Myocyte (in vitro differentiated cells): ENCODE measurements at regions not wholly inside any gene's neighbourhood (a gene's known extent, or its start where the extent isn't known, plus 50 kb on each side); places are given as distances from the start of the nearest gene placed in this dataset.
"Not testable (repeated sequence)": the region's sequence is repeated elsewhere in the genome, so short reads cannot be mapped to it uniquely, and the experiment has no call there.

Experiments
- DNase-seq: peaks from one replicate; pipeline ENCODE4 v3.0.0-alpha.2; 2012; ENCODE audit warnings: low read depth

DNA sequence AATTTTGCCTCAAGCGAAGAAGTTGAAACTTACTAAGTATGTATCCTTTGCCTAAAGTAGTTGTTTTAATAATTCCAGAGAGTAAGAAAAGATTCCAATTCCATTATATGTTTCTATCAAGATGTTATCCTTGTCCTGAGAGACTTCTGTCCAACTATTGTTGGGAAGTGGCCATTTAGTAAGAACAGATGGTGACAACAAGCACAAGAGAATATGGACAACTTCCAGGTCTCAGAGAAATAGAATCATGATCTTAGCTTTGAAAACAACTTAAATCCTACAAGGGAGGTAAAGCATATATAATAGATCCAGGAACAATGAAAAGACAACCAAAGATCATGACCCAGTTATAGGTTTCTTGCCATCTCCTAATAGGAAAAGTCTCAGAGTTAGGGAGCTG is 486.6 kb upstream of the PCDH10 start:
- no peak for DNase-seq

DNA sequence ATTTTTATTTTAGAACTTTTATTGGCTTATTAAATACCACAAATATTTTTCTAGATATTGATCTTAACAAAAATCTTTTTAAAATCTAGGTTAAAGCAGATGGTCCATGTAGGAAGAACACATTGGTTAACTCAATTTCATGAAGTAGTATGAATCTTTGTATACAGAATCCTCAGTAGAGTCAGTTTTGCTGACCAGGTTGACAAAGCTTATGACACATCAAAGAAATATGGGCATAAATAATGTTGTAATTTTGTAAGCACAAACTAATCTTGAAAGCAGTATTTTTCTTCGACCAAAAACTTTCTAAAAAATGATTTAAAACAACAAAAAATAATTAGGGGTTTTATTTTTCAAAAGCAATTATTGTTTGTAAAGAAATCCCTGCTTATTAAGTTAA is 479.3 kb upstream of the PCDH10 start:
- no peak for DNase-seq

DNA sequence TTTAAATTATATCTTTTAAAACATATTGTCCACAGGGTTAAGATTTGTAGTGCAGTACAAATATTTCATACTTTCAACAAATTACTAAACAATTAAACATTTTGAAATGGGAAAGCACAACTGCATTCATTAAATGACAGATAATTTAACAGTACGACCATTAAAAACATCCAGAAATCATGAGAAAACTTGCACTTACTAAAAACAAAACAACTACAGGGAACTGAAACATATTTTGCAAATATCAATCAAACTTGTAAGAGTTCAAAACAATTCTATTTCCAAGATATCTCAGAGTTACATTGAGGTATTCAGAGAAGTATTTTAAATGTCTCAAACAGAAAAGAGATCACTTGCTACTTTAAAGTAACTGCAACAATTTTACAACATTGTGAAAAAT is 478.5 kb upstream of the PCDH10 start:
- DNase-seq = no peak

DNA sequence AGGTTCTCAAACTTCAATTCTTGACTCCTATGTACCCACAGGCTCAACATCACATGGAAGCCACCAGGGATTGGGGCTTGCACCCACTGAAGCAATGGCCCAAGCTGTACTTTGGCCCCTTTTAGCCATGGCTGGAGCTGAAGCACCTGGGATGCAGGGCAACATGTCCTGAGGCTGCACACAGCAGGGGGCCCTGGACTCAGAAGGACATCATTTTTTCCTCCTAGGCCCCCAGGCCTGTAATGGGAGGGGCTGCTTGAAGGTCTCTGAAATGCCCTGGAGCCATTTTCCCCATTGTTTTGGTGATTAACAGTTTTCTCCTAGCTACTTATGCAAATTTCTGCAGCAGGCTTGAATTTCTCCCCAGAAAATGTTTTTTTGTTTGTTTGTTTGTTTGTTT is 465.1 kb upstream of the PCDH10 start:
- DNase-seq = no peak

DNA sequence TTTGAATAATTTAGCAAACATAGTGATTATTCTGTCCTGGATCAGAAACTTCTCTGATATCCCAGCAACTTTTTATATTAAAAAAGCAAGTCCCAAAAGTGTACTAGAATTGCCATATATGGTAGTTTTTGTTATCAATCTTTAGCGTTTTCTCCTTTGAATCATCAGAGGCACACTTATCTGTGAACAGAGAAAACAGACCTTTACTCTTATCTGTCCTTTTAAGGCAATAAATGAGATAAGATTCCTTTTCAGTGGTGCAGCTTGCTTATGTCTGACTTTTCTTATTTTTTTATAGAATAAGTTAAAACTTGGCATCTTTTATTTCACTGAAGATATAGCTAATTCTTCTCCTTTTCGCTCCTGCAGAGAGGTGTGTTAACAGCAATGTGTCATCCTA is 458.1 kb upstream of the PCDH10 start:
- DNase-seq = no peak

DNA sequence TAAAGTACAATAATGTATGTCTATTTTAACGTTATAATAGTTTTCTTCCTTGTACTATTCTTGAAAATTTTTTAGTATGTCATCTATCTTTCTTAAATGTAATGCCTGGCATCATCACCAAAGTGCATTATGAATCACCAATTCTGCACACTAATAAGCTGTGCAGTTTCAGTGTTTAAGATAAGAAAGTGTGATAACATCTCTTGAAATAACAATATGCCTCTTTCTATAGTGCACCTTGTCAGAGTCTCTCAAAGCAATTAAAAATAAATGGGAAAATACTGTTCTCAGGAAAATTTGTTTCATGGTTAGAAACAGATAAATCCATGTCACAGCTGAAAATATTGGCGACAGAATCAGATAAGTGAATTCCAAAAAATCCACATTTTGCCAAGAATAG is 457.4 kb upstream of the PCDH10 start:
- DNase-seq = no peak

DNA sequence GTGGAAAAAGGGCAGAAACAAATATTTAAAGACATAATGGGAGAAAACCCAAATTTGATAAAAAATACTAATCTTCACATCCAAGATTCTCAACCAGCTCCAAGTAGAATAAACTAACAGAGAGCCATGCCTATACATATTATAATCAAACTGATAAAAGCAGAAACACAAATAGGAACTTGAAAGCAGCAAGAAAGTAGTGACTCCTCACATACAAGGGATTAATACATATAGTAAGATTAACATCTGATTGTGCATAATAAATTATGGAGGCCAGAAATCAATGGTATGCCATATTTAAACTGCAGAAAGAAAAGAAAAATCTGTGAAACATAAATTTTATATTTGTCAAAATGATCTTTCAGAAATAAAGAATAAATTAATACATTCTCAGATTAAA is 454.3 kb upstream of the PCDH10 start:
- no peak for DNase-seq

DNA sequence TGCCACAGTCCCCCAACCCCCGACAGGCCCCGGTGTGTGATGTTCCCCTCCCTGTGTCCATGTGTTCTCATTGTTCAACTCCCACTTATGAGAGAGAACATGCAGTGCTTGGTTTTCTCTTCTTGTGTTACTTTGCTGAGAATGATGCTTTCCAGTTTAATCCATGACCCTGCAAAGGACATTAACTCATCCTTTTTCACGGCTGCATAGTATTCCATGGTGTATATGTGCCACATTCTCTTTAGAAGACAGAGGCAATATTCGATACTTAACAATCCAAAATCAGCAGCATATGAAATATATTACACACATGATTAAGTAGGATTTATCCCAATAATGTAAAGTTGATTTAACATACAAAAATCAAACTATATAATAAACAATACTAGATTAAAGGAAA is 451.6 kb upstream of the PCDH10 start:
- DNase-seq = not testable (repeated sequence)

DNA sequence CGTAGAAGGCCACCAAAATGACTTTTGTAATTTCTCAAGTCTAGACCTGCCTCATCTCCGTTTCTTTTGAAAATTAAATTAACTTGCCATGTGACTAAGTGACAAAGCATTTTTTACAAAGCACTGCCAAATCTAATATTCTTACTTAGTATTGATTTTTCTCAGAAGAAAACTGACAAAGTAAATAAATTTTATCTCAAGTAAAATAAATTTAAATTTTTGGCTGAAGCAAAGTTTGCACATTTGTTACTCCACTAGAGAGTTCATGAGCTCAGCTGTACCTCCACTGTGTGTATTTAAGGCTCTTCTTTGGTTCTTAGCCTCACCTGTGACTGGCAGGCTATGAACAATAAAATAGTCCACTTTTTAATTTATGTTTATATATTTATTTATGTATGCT is 441.1 kb upstream of the PCDH10 start:
- DNase-seq = no peak

DNA sequence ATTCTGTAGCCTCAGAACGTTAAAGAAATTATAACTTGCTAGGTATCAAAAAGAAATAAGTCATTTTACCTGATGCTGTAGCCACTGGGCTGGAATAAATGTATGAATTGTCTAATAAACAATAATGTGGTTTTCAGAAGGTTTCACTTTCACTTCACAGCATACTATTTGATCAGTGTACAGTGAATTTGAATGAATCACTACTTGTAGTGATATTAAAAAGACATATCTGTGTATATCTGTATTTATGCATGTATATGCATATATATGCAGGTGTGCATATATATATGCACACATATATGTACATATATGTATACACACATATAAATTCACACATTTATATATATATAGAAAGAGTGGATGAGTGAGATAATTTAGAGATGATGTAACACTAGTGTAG is 440.0 kb upstream of the PCDH10 start:
- DNase-seq = no peak

DNA sequence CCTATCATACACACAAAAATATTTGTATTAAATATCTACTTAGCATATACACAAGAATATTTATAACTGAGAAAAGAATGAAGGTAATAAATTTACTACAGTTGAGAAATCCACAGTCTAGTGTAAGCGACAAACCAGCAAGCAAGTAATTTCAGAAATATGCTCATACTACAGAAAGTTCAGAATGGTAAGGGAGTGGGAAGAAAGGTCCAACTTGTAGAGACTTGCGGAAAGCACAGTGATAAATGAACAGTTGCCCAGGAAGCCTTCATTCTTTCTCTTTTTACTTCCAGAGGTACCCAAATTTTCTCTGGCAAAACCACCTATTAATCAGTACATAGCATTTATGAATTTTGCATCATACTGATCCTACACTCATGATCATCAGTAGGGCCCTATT is 438.1 kb upstream of the PCDH10 start:
- no peak for DNase-seq

DNA sequence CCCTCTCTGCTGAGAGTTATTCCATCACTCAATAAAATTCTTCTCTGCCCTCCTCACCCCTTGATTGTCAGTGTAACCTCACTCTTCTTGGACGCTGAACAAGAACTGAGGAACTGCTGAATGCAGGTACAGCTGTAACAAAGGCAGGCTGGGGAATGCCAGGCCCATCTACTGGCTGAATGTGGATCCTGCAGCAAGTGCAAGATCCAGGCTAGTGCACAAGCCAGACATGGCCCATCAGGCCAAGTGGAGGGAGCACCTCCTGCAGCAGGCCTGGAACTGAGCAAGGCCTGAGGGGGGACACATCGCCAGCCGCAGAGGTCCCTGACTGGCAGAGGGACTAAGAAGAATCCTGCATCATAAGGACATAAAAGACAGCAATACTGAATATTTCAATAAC is 411.8 kb upstream of the PCDH10 start:
- DNase-seq = no peak

DNA sequence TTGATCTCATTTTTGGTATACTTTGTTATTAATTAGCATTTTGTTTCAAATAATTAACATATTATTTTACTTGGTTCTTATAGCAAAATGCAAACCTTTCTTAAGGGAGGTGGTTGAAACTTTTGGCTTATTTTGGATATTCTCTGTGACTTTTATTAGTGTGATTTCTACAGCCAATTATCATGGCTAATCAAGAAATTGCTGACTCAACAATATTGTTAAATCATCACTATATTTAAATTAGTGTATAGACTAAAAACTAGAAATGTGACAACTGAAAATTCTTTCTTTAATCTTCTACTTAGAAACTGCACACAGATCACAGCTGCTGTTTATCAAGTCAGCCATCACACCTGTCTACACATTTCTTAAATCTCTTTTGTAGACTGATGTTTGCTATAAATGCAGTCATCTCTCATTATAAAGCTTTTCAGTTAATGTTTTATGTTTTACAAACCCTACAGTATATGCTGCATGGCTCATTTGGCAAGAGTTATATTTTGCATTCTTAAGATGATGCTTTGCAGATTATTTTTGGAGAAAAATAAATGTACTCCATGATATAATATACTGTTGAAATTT is 389.8 kb upstream of the PCDH10 start:
- no peak for DNase-seq

DNA sequence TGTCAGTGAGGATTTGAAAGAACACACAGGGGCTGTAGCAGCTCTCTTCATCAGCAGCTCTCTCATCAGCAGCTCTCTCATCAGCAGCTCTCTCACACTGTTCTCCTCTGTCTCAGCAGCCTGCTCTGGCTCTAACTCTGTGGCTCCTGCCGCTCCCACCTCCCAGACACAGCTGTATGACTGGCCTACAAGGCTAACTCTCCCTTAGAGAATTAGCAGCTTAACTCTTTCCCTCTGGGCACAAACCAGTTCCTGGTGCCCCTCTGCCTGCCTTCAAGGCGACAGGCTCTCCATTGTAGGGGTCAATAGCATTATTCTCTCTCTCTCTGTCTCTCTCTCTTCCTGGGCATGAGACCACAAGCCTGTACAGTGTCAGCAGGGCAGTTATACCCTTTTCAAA is 385.6 kb upstream of the PCDH10 start:
- DNase-seq = no peak

DNA sequence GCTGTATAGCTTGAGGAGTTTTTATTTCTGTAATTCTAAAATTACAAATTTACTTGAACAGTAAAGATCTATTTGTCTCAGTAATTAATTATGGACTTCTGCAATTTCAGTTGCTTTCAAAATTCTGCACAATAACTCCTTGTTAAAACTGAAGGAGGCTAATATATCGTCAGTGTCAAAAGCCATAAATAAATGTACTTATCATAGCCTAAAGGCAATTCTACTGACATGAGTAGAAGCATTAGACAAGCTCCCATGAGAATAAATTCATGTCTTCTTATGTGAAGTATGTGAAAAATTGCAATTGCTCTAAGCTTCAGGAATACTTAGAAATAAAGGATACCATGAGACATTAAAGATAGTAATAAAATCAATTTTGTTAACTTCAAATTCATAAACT is 381.2 kb upstream of the PCDH10 start:
- DNase-seq = no peak

DNA sequence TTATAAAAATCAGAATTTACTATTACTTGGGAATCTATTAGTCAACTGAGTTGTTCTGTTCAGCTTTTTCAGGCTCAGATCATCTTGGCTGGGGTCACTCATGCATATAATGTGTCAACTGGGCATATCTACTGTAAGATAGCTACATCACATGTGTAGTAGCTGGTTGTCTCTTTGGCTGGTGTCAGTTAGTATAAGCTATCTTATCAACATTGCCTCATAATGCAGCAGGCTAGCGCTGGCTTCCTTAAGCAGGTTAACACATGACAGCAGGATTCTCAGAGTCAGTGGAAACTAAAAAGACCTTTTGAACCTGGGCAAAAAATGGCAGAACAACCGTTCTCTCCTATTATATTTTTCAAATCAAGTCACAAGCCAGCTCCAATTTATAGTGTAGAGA is 378.3 kb upstream of the PCDH10 start:
- no peak for DNase-seq

DNA sequence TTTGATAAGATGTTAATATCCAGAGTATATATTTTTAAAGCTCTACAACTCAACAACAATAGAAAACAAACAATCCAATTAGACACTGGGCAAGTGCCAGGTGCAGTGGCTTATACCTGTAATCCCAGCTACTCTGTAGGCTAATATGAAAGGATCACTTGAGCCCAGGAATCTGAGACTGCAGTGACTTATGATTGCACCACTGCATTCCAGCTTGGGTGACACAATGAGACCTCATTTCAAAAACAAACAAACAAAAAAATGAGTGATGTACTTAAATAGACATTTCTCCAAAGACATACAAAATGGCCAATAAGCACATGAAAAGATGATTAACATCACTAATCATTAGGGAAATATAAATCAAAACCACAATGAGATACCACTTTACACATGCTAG is 356.8 kb upstream of the PCDH10 start:
- no peak for DNase-seq

DNA sequence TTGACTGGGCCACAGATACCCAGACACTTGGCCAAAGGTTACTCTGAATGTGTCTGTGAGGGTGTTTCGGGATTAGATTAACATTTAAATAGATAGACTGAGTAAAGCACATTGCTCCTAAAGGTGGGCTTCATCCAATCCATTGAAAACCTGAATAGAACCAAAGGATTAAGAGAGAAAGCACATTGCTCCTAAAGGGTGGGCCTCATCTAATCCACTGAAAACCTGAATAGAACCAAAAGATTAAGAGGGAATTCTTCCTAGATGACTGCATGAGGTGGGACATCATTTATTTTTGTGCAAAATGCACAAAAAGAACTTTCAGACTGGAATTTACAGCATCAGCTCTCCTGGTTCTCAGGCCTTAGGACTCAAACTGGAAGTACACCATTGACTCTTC is 351.2 kb upstream of the PCDH10 start:
- DNase-seq = no peak

DNA sequence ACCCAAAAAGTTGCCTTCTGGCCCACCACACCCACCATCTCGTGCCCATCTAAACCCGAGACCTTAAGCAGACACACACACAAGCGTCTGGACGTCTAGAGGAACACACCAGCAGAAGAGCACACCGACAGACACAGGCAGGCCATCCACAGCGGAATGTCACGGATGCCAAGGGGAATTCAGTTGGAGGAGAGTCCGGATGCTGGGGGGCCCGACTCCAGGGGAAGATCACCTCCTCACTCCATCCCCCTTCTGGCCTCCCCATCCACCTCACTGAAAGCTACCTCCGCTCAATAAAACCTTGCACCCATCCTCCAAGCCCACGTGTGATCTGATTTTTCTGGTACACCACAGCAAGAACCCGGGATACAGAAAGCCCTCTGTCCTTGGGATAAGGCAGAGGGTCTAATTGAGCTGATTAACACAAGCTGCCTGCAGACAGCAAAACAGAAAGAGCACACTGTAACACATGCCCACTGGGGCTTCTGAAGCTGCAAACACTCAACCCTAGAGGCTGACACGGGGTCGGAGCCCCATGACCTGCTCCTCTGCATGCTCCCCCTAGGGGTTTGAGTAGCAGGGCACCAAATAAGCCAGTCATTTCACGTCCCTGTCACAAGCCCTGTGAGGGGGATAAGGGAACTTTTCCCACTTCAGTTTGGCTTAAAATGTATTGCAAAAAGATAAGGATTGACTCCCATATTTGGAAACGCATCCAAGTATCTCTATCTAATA is 339.6 kb upstream of the PCDH10 start:
- DNase-seq = no peak

DNA sequence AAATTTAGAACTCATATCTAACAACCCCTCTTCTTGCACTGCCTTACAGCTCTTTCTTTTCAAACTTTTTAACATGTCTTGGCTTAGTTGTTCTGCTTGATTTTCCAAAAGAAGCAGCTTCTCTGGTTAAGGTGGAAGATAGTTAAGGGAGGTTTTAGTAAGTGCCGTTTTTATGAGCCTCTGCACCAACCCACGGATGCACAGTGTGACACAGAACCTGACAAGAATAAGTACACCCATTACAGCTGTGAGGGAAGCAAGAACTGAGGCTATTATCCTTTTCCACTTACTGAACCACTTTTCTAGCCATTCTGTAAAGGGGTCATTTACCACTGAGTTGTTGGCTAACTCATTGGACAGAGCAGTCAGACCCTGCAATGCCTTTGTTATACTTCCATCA is 336.0 kb upstream of the PCDH10 start:
- DNase-seq = not testable (repeated sequence)

DNA sequence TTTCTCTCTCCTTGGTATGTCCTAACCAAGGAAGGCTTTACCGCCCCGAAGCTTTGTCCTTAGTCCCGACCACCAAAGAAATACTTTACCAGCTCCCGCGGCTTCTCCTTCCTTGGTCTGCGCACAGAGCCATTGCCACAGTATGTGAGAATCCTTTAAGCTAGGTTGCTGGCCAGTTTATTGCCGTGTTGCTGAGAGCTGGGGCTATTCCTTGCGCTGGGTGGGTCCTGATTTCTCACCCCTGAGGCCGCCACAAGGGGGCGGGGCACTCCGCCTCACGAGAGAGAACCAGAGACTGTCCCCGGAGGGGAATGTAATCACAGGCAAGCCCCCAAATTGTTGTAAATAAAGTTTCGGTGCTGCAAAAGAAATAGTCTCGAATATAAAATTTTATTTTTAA is 331.0 kb upstream of the PCDH10 start:
- DNase-seq = no peak

DNA sequence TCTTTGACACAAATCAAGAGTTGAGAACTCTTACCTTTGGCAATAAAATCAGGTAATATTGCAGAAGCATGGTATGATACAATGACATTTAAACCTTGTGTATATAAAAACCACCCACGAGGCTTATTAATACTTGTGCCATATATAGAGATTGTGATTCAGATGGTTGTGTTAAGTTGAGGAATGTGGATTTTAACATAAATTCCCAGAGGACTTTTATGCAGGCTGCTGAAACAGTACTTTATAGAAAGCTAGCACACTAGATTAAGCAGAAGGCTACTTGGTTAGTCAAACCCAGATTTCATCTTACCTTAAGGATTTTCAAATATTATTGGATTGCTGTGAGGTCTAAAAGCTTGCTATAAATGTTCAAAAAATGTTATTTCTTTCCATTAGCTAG is 325.7 kb upstream of the PCDH10 start:
- no peak for DNase-seq

DNA sequence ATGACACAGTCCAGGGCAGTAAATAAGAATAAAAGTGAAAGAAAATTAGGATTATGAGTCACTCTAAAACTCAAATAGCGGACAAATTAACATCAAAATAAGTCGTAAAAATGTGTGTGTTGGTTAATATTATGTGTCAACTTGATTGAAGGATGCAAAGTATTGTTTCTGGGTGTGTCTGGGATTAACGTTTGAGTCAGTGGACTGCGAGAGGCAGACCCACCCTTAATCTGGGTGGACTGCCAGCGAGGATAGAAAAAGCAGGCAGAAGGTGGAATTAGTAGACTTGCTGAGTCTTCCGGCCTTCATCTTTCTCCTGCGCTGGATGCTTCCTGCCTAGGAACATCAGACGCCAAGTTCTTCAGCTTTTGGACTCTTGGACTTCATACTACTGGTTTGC is 324.3 kb upstream of the PCDH10 start:
- no peak for DNase-seq

DNA sequence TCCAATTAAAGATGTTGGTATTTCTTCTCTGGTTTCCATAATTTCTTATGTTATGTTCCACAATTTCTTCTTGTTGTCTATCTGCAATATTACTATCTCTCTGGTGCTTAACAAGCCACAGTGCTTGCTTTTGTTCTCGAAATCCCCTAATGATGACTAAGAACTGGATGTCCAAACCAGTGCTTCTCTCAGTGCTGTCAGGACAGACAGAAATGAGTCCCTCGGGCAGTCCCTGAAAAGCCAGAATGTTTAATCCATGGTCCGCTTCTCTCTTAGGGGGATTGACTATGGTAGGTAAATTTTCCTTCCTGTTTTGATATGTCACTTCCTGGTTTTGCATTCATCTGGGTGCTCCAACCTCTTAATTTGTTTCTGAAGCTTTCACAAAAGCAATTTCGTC is 321.6 kb upstream of the PCDH10 start:
- DNase-seq = no peak
